ENCODE measurements at regions not wholly inside any gene's neighbourhood (a gene's known extent, or its start where the extent isn't known, plus 50 kb on each side); places are given as distances from the start of the nearest gene placed in this dataset.
"Not testable (repeated sequence)": the region's sequence is repeated elsewhere in the genome, so short reads cannot be mapped to it uniquely, and the experiment has no call there.

DNA sequence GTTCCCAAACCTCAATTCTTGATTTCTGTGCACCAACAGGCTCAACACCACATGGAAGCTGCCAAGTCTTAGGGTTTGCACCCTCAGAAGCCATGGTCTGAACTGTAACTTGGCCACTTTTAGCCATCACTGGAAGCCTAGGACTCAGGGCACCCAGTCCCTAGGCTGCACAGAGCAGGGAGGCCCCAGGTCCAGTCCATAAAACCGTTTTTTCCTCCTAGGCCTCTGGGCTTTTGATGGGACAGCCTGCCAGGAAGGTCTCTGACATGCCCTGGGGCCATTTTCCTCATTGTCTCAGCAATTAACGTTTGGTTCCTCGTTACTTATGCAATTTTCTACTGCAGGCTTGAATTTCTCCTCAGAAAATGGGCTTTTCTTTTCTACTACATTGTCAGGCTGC lies 1259.6 kb downstream of the RAPGEF2 start:
- Mint-ChIP-seq H3K27ac (ENCODE audit: unreplicated experiment) (no peak overlapping the region), H3K36me3 (ENCODE audit: low read depth) (peaks cover 2% of the 10 kb centered on the region), H3K9me3 (ENCODE audit: low read depth) (peaks cover 12% of the 10 kb centered on the region), H3K4me1 (ENCODE audit: low read depth) (no peaks in the 10 kb centered on the region), H3K4me3 (ENCODE audit: unreplicated experiment) (no peak overlapping the region), H3K27me3 (ENCODE audit: low read depth) (peaks cover 3% of the 10 kb centered on the region)
- DNase-seq (ENCODE audit: low spot score), result no peak
- TF ChIP-seq, protein P1, sequence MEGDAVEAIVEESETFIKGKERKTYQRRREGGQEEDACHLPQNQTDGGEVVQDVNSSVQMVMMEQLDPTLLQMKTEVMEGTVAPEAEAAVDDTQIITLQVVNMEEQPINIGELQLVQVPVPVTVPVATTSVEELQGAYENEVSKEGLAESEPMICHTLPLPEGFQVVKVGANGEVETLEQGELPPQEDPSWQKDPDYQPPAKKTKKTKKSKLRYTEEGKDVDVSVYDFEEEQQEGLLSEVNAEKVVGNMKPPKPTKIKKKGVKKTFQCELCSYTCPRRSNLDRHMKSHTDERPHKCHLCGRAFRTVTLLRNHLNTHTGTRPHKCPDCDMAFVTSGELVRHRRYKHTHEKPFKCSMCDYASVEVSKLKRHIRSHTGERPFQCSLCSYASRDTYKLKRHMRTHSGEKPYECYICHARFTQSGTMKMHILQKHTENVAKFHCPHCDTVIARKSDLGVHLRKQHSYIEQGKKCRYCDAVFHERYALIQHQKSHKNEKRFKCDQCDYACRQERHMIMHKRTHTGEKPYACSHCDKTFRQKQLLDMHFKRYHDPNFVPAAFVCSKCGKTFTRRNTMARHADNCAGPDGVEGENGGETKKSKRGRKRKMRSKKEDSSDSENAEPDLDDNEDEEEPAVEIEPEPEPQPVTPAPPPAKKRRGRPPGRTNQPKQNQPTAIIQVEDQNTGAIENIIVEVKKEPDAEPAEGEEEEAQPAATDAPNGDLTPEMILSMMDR (IDR thresholded peaks at IDR 0.05), result no peak

DNA sequence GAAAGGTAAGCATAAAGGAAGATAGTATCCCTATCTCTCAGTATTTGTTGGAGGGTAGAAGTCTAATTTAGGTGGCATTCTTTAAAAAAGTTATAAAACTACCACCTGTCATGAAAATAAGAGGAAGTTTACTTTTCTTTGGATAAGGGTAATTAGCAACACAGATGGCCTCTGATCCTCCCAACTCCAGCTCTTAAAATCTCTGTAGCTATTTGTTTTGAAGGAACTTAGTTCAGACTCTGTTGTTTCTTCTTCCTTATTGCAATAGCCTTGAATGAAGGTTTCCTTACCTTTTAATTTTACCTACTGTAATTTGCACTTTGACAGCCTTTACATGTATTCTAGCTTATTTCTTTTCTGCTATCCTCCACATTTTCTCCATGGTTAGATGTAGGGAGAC lies 1261.3 kb downstream of the RAPGEF2 start:
- Mint-ChIP-seq H3K27ac (ENCODE audit: unreplicated experiment) (no peak overlapping the region), H3K27me3 (ENCODE audit: low read depth) (peaks cover 3% of the 10 kb centered on the region), H3K36me3 (ENCODE audit: low read depth) (peaks cover 2% of the 10 kb centered on the region), H3K4me3 (ENCODE audit: unreplicated experiment) (no peak overlapping the region), H3K9me3 (ENCODE audit: low read depth) (peaks cover 12% of the 10 kb centered on the region), H3K4me1 (ENCODE audit: low read depth) (no peaks in the 10 kb centered on the region)
- DNase-seq (ENCODE audit: low spot score), result no peak
- TF ChIP-seq, protein P1 (IDR thresholded peaks at IDR 0.05), result no peak

DNA sequence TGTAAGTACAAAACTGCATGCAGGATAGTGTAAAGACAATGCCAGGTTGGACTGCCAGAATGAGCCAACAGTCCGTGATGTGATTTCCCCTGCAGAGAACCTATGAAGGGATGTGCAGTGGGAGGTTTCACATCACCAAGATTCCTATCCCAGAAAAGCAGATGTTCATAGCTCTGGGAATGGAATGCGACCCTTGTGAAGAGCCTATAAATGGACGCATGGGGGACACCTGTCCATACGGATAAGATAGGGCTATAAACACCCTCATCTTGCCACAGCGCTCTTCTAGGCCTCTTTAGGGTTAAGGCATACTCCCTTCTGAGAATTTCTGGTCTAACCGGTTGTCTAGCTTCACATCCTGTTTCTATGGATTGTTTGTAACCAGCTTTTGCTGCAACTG lies 1261.8 kb downstream of the RAPGEF2 start:
- not testable (repeated sequence) for DNase-seq (ENCODE audit: low spot score); H3K27me3 Mint-ChIP-seq (ENCODE audit: low read depth); H3K36me3 Mint-ChIP-seq (ENCODE audit: low read depth); H3K4me3 Mint-ChIP-seq (ENCODE audit: unreplicated experiment); H3K4me1 Mint-ChIP-seq (ENCODE audit: low read depth); H3K27ac Mint-ChIP-seq (ENCODE audit: unreplicated experiment)
- H3K9me3 Mint-ChIP-seq (ENCODE audit: low read depth), result peaks cover 12% of the 10 kb centered on the region

DNA sequence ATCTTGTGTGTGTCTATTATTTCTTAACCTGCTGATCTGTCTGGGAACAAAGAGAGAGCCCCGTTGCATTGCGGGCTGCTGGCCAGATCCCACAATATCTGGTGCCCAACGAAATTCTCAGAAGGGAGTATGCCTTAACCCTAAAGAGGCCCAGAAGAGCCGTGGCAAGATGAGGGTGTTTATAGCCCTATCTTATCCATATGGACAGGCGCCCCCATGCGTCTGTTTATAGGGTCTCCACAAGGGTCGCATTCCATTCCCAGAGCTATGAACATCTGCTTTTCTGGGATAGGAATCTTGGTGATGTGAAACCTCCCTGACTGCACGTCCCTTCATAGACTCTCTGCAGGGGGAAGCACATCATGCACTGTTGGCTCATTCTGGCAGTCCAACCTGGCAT lies 1262.5 kb downstream of the RAPGEF2 start:
- H3K4me3 Mint-ChIP-seq (ENCODE audit: unreplicated experiment); DNase-seq (ENCODE audit: low spot score); H3K36me3 Mint-ChIP-seq (ENCODE audit: low read depth); H3K27ac Mint-ChIP-seq (ENCODE audit: unreplicated experiment); H3K4me1 Mint-ChIP-seq (ENCODE audit: low read depth); H3K27me3 Mint-ChIP-seq (ENCODE audit: low read depth): not testable (repeated sequence)
- TF ChIP-seq, protein P1 (IDR thresholded peaks at IDR 0.05), result peak; percentile 25
- H3K9me3 Mint-ChIP-seq (ENCODE audit: low read depth), result peaks cover 12% of the 10 kb centered on the region

DNA sequence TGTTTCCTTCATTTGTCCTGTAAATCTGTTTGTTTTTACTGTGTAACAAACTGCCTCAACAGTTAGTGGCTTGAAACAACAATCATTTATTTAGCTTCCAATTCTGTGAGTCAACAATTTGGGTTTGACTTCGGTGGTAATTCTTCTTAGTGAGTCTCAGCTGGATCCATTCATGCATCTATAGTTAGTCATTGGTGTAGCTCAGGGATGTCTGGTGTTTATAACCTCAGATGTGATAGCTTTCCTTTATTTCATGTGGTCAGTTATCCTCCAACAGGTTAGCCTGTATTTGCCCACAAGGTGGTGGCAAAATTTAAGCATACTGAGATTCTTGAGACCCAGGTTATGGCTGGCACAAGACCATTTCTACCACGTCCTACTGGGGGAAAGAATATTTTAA lies 1267.2 kb downstream of the RAPGEF2 start:
- no peaks in the 10 kb centered on the region for H3K27me3 Mint-ChIP-seq (ENCODE audit: low read depth)
- peaks cover 27% of the 10 kb centered on the region for H3K4me1 Mint-ChIP-seq (ENCODE audit: low read depth)
- no peak overlapping the region for H3K27ac Mint-ChIP-seq (ENCODE audit: unreplicated experiment)
- no peaks in the 10 kb centered on the region for H3K9me3 Mint-ChIP-seq (ENCODE audit: low read depth)
- TF ChIP-seq, protein P1 (IDR thresholded peaks at IDR 0.05), result no peak
- DNase-seq (ENCODE audit: low spot score), result no peak
- H3K4me3 Mint-ChIP-seq (ENCODE audit: unreplicated experiment), result no peak overlapping the region
- no peaks in the 10 kb centered on the region for H3K36me3 Mint-ChIP-seq (ENCODE audit: low read depth)

DNA sequence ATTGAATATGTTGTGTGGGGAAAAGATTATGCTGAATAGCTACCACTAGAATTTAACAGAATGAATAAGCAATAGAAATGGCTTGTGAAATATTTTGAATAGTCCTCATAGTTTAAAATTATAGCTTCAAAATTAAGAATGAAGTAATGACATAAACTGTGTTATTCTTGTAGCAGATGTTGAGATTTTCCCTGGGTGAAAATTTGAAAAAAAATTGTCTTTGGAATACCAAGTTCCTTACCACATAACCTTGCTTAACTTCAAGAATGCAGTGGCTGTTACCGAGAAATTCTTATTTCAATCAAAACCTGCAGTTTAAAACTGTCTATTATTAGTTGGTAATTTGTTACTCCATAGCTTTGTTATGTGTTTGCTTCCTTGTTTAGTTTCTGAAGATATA lies 1268.6 kb downstream of the RAPGEF2 start:
- TF ChIP-seq, protein P1 (IDR thresholded peaks at IDR 0.05), result peak; percentile 30
- Mint-ChIP-seq H3K4me1 (ENCODE audit: low read depth) (peaks cover 27% of the 10 kb centered on the region), H3K27me3 (ENCODE audit: low read depth) (no peaks in the 10 kb centered on the region), H3K36me3 (ENCODE audit: low read depth) (no peaks in the 10 kb centered on the region), H3K9me3 (ENCODE audit: low read depth) (no peaks in the 10 kb centered on the region), H3K4me3 (ENCODE audit: unreplicated experiment) (no peak overlapping the region), H3K27ac (ENCODE audit: unreplicated experiment) (peak overlapping the region; percentile 50)
- no peak for DNase-seq (ENCODE audit: low spot score)
